SK-N-SH treated with all-trans-retinoic acid at 6 μM for 48 hours (cell line): ENCODE measurements at regions not wholly inside any gene's neighbourhood (a gene's known extent, or its start where the extent isn't known, plus 50 kb on each side); places are given as distances from the start of the nearest gene placed in this dataset.

ENCODE experiments used
- ATAC-seq: fragments of 200-7000 bp; cut with Tn5 transposase; 3 replicates; pipeline ENCODE4 v1.9.1; 2020; ENCODE audit warnings: mild to moderate bottlenecking, moderate library complexity
- ARNTL ChIP-seq: fragments of 450-650 bp; formaldehyde crosslinking; IDR thresholded peaks from 2 replicates; pipeline ENCODE4 v1.5.0; 2020; ENCODE audit warnings: low read depth, mild to moderate bottlenecking, moderate library complexity, borderline replicate concordance
- BACH2 ChIP-seq: fragments of 250-450 bp; sonication (Bioruptor Pico); IDR thresholded peaks from 2 replicates; pipeline ENCODE4 v1.9.0; 2021; ENCODE audit warnings: mild to moderate bottlenecking, borderline replicate concordance
- CREB5 ChIP-seq: fragments of 250-450 bp; sonication (Bioruptor Pico); IDR thresholded peaks from 2 replicates; pipeline ENCODE4 v1.5.1; 2020; ENCODE audit warnings: low read depth, mild to moderate bottlenecking, moderate library complexity
- CSRNP3 ChIP-seq: fragments of 250-450 bp; sonication (Bioruptor Pico); IDR thresholded peaks from 2 replicates; pipeline ENCODE4 v1.5.1; 2021; ENCODE audit warnings: mild to moderate bottlenecking, moderate library complexity
- ESRRG ChIP-seq: fragments of 250-450 bp; sonication (Bioruptor Pico); IDR thresholded peaks from 2 replicates; pipeline ENCODE4 v1.6.1; 2021; ENCODE audit warnings: mild to moderate bottlenecking
- GLIS3 ChIP-seq: fragments of 250-450 bp; sonication (Bioruptor Pico); IDR thresholded peaks from 2 replicates; pipeline ENCODE4 v1.5.0; 2020; ENCODE audit warnings: mild to moderate bottlenecking, moderate library complexity
- ISL1 ChIP-seq: fragments of 250-450 bp; sonication (Bioruptor Pico); IDR thresholded peaks from 2 replicates; pipeline ENCODE4 v2.1.2; 2022; ENCODE audit warnings: mild to moderate bottlenecking, moderate library complexity
- OSR1 ChIP-seq: fragments of 250-450 bp; sonication (Bioruptor Pico); IDR thresholded peaks from 2 replicates; pipeline ENCODE4 v1.8.0; 2022; ENCODE audit warnings: moderate library complexity, mild to moderate bottlenecking, inconsistent platforms
- POU6F1 ChIP-seq: fragments of 250-450 bp; sonication (Bioruptor Pico); IDR thresholded peaks from 2 replicates; pipeline ENCODE4 v1.8.0; 2021; ENCODE audit warnings: low read depth, mild to moderate bottlenecking, moderate library complexity, borderline replicate concordance
- PPARA ChIP-seq: fragments of 250-450 bp; sonication (Bioruptor Pico); IDR thresholded peaks from 2 replicates; pipeline ENCODE4 v1.5.0; 2020; ENCODE audit warnings: mild to moderate bottlenecking, borderline replicate concordance
- RARB ChIP-seq: fragments of 250-450 bp; sonication (Bioruptor Pico); IDR thresholded peaks from 2 replicates; pipeline ENCODE4 v1.8.0; 2021; ENCODE audit warnings: mild to moderate bottlenecking, moderate library complexity
- SNAI2 ChIP-seq: fragments of 250-450 bp; sonication (Bioruptor Pico); IDR thresholded peaks from 2 replicates; pipeline ENCODE4 v1.5.0; 2020; ENCODE audit warnings: mild to moderate bottlenecking, moderate library complexity
- TCF4 ChIP-seq: fragments of 250-450 bp; sonication (Bioruptor Pico); IDR thresholded peaks from 2 replicates; pipeline ENCODE4 v1.8.0; 2021; ENCODE audit warnings: mild to moderate bottlenecking, moderate library complexity, borderline replicate concordance
- TSHZ2 ChIP-seq: fragments of 250-450 bp; sonication (Bioruptor Pico); IDR thresholded peaks from 2 replicates; pipeline ENCODE4 v1.5.0; 2020; ENCODE audit warnings: mild to moderate bottlenecking, moderate library complexity
- ZC3H10 ChIP-seq: fragments of 250-450 bp; sonication (Bioruptor Pico); IDR thresholded peaks from 2 replicates; pipeline ENCODE4 v1.5.1; 2021; ENCODE audit warnings: mild to moderate bottlenecking, moderate library complexity
- ZFP3 ChIP-seq: fragments of 250-450 bp; sonication (Bioruptor Pico); IDR thresholded peaks from 2 replicates; pipeline ENCODE4 v1.5.0; 2020; ENCODE audit warnings: mild to moderate bottlenecking, moderate library complexity
- ZFP30 ChIP-seq: fragments of 450-650 bp; formaldehyde crosslinking; IDR thresholded peaks from 2 replicates; pipeline ENCODE4 v1.5.0; 2022; ENCODE audit warnings: mild to moderate bottlenecking, moderate library complexity
- ZNF565 ChIP-seq: fragments of 450-650 bp; formaldehyde crosslinking; conservative IDR thresholded peaks from 2 replicates; pipeline ENCODE4 v1.5.0; 2020; ENCODE audit warnings: low read depth, mild to moderate bottlenecking, moderate library complexity
- ZNF70 ChIP-seq: fragments of 450-650 bp; formaldehyde crosslinking; IDR thresholded peaks from 2 replicates; pipeline ENCODE4 v1.5.0; 2020; ENCODE audit warnings: mild to moderate bottlenecking, moderate library complexity
- ZNF8 ChIP-seq: fragments of 450-650 bp; formaldehyde crosslinking; IDR thresholded peaks from 2 replicates; pipeline ENCODE4 v1.5.0; 2020; ENCODE audit warnings: mild to moderate bottlenecking, moderate library complexity

- TF ChIP-seq ARNTL (CRISPR knock-in tag) (no peak), ISL1 (CRISPR knock-in tag) (peak; percentile 23; the same call in 1 of the 2 replicates), ZNF70 (no peak), TCF4 (CRISPR knock-in tag) (no peak), GLIS3 (CRISPR knock-in tag) (no peak)
- ATAC-seq: peak; percentile 70
Observed at GRCh38 chr2:191571163-191571769, 106.7 kb upstream of the NABP1 start.

GRCh38 chr2:191572319-191572718 lies 105.6 kb upstream of the NABP1 start:
- ATAC-seq: no peak
- no peak for TF ChIP-seq ZNF565 (CRISPR knock-in tag)
- TF ChIP-seq ZNF8 (CRISPR knock-in tag): no peak
- TF ChIP-seq BACH2: no peak
- TF ChIP-seq ZFP3 (CRISPR knock-in tag): no peak
- TF ChIP-seq ARNTL (CRISPR knock-in tag): no peak
- TF ChIP-seq TCF4 (CRISPR knock-in tag): no peak
- no peak for TF ChIP-seq ISL1 (CRISPR knock-in tag)
- no peak for TF ChIP-seq ZC3H10
- TF ChIP-seq SNAI2 (CRISPR knock-in tag): no peak
- no peak for TF ChIP-seq RARB (CRISPR knock-in tag)
- no peak for TF ChIP-seq PPARA (CRISPR knock-in tag)

- no peak for TF ChIP-seq ZC3H10
- TF ChIP-seq ZFP30: no peak
- TF ChIP-seq CREB5 (CRISPR knock-in tag): no peak
- TF ChIP-seq SNAI2 (CRISPR knock-in tag): no peak
- TF ChIP-seq, all 23 proteins: peak for 0
Observed at GRCh38 chr2:191573216-191573615, 104.7 kb upstream of the NABP1 start.

GRCh38 chr2:191574232-191574631 lies 103.7 kb upstream of the NABP1 start:
- TF ChIP-seq ISL1 (CRISPR knock-in tag) (peak; percentile 25; the same call in 1 of the 2 replicates), TSHZ2 (CRISPR knock-in tag) (no peak)
- ATAC-seq: peak; percentile 69

More at GRCh38 chr2:191573216-191573615, 104.7 kb upstream of the NABP1 start:
- no peak for ATAC-seq

- TF ChIP-seq CSRNP3 (no peak), OSR1 (CRISPR knock-in tag) (no peak), BACH2 (no peak), ESRRG (CRISPR knock-in tag) (no peak), ZFP30 (no peak), POU6F1 (CRISPR knock-in tag) (no peak)
- no peak for ATAC-seq
Observed at GRCh38 chr2:191577605-191578004, 100.3 kb upstream of the NABP1 start.
